K562 (cell line): ENCODE measurements at regions not wholly inside any gene's neighbourhood (a gene's known extent, or its start where the extent isn't known, plus 50 kb on each side); places are given as distances from the start of the nearest gene placed in this dataset.

Experiments
- ATAC-seq: fragments of 200-7000 bp; cut with Tn5 transposase; 3 replicates; pipeline ENCODE4 v1.9.1; 2020; ENCODE audit warnings: moderate library complexity
- BruUV-seq: library from RNA; stranded (reverse); fragments of 400-500 nt; replicated peaks from 2 replicates; lab custom pipeline; 2021; lab: Mats Ljungman, UMichigan
- CTCF ChIA-PET: fragments of 300-600 bp; formaldehyde crosslinking; extraction: SDS; loops from one replicate; lab custom pipeline; 2021; ENCODE audit warnings: low intra/inter-chr PET ratio; lab: Yijun Ruan, JAX
- POLR2A ChIA-PET: fragments of 300-600, 350-650 bp; sonication (Branson Sonifier 250); formaldehyde crosslinking; extraction: SDS; loops from one replicate; lab custom pipeline; 2021; ENCODE audit warnings: antibody characterized with exemption, inconsistent platforms; lab: Yijun Ruan, JAX
- DNase-seq, 4 experiments: peaks; one replicate each; pipeline versions ENCODE4 v3.0.0 to v3.0.0-alpha.2; 2011 to 2018; ENCODE audit warnings: low spot score in 3 of 4, mixed read lengths in 3 of 4; ENCODE audit errors: extremely low read depth in 1 of 4
- FAIRE-seq: peaks from 2 replicates; lab custom pipeline; 2011; peaks lifted over from hg19 to GRCh38; lab: Jason Lieb, UNC
- H2AFZ ChIP-seq: 2 replicates; pipeline ENCODE4 v1.6.0; 2011; ENCODE audit warnings: low read depth, low read length, control low read depth, inconsistent platforms
- H3K27ac ChIP-seq: fragments of 200-600 bp; 3 replicates; pipeline ENCODE4 v1.8.0; 2011; ENCODE audit warnings: low read depth, mild to moderate bottlenecking, control low read depth, inconsistent platforms, low read length, moderate library complexity, mixed read lengths; ENCODE audit errors: extremely low read depth
- H3K27me3 ChIP-seq, 2 experiments: fragments of 300-600 bp in 1 of 2; 2 replicates in 1 of 2; 3 replicates in 1 of 2; pipeline versions ENCODE4 v1.6.0 to v1.8.0; 2011; ENCODE audit warnings: inconsistent platforms in 2 of 2, low read length in 2 of 2, mild to moderate bottlenecking in 1 of 2, mixed read lengths in 1 of 2, moderate library complexity in 1 of 2; ENCODE audit not compliant: control insufficient read depth in 2 of 2, insufficient read depth in 2 of 2
- H3K36me3 ChIP-seq: fragments of 300-600 bp; 3 replicates; pipeline ENCODE4 v1.8.0; 2011; ENCODE audit warnings: mild to moderate bottlenecking, low read length, inconsistent platforms; ENCODE audit not compliant: control insufficient read depth, insufficient read depth
- H3K4me1 ChIP-seq, 2 experiments: fragments of 200-600 bp in 1 of 2; replicated peaks in 1 of 2; 2 replicates in 1 of 2; 3 replicates in 1 of 2; pipeline versions ENCODE4 v1.5.1 to v1.8.0; 2011; ENCODE audit warnings: inconsistent platforms in 2 of 2, low read length in 2 of 2, mild to moderate bottlenecking in 1 of 2, mixed read lengths in 1 of 2, moderate library complexity in 1 of 2; ENCODE audit not compliant: control insufficient read depth in 2 of 2, insufficient read depth in 2 of 2
- H3K4me2 ChIP-seq: 2 replicates; pipeline ENCODE4 v1.6.1; 2011; ENCODE audit warnings: low read length, control low read depth, inconsistent platforms, mixed read lengths; ENCODE audit not compliant: insufficient read depth
- H3K4me3 ChIP-seq: fragments of 200-600 bp; sonication (generic), shearing (Covaris generic); 2 replicates; pipeline ENCODE4 v1.5.1; 2016; ENCODE audit warnings: control low read depth, inconsistent platforms
- H3K79me2 ChIP-seq: fragments of 200-600 bp; 3 replicates; pipeline ENCODE4 v1.8.0; 2011; ENCODE audit warnings: low read length, inconsistent platforms; ENCODE audit not compliant: control insufficient read depth, insufficient read depth
- H3K9ac ChIP-seq, 2 experiments: 2 replicates each; pipeline versions ENCODE4 v1.6.0 to v1.6.1; 2011; ENCODE audit warnings: low read depth in 2 of 2, low read length in 2 of 2, control low read depth in 1 of 2, inconsistent platforms in 1 of 2, mild to moderate bottlenecking in 1 of 2, mixed read lengths in 1 of 2; ENCODE audit not compliant: insufficient read depth in 1 of 2
- H3K9me1 ChIP-seq: one replicate; pipeline ENCODE4 v1.6.0; 2011; ENCODE audit warnings: inconsistent platforms, mild to moderate bottlenecking, low read length, moderate library complexity; ENCODE audit not compliant: control insufficient read depth, insufficient read depth
- H3K9me3 ChIP-seq: replicated peaks from 2 replicates; pipeline ENCODE4 v1.5.1; 2011; ENCODE audit warnings: low read depth, low read length, inconsistent platforms; ENCODE audit not compliant: control insufficient read depth, insufficient read depth
- H4K20me1 ChIP-seq: replicated peaks from 2 replicates; pipeline ENCODE4 v1.6.1; 2011; ENCODE audit warnings: low read length, inconsistent platforms, mixed read lengths; ENCODE audit not compliant: control insufficient read depth, insufficient read depth
- ARHGAP35 ChIP-seq: fragments of 450-650 bp; IDR thresholded peaks from 2 replicates; pipeline ENCODE4 v1.6.1; 2018; ENCODE audit not compliant: partially characterized antibody
- BCL6 ChIP-seq: fragments of 250-450 bp; sonication (Bioruptor Pico); IDR thresholded peaks from 2 replicates; pipeline ENCODE4 v1.4.0; 2020
- CBX8 ChIP-seq: fragments of 200-600 bp; sonication (generic); IDR thresholded peaks from 2 replicates; pipeline ENCODE4 v1.6.1; 2012; ENCODE audit warnings: borderline replicate concordance, mixed run types, low read depth, mild to moderate bottlenecking, moderate library complexity, mixed read lengths, low read length, control low read depth, inconsistent platforms; ENCODE audit not compliant: poor library complexity, severe bottlenecking; ENCODE audit errors: extremely low read depth
- CREB3 ChIP-seq: fragments of 450-650 bp; conservative IDR thresholded peaks from 2 replicates; pipeline ENCODE4 v1.6.1; 2016; ENCODE audit warnings: missing genetic modification characterization, low read depth, mild to moderate bottlenecking, missing compliant biosample characterization, moderate library complexity
- EP300 ChIP-seq: IDR thresholded peaks from 2 replicates; pipeline ENCODE4 v1.6.1; 2012; ENCODE audit warnings: low read length, improper control_type of control experiment
- EP400 ChIP-seq: fragments of 450-650 bp; IDR thresholded peaks from 2 replicates; pipeline ENCODE4 v1.6.1; 2017; ENCODE audit warnings: antibody characterized with exemption, mild to moderate bottlenecking, moderate library complexity
- GABPB1 ChIP-seq: sonication (generic); formaldehyde crosslinking; IDR thresholded peaks from 2 replicates; pipeline ENCODE4 v1.8.0; 2022; ENCODE audit warnings: mild to moderate bottlenecking, missing genetic modification reagents
- PCBP2 ChIP-seq: fragments of 200-400 bp; formaldehyde crosslinking; IDR thresholded peaks from 2 replicates; pipeline ENCODE4 v1.6.1; 2018; ENCODE audit warnings: low read length, low read depth, mild to moderate bottlenecking, moderate library complexity; ENCODE audit not compliant: poor library complexity, severe bottlenecking
- RBM14 ChIP-seq: fragments of 200-400 bp; formaldehyde crosslinking; IDR thresholded peaks from 2 replicates; pipeline ENCODE4 v1.6.1; 2018; ENCODE audit warnings: low read depth, mild to moderate bottlenecking, low read length, moderate library complexity, borderline replicate concordance; ENCODE audit not compliant: insufficient read depth
- RBM34 ChIP-seq: fragments of 200-400 bp; formaldehyde crosslinking; IDR thresholded peaks from 2 replicates; pipeline ENCODE4 v1.6.1; 2018; ENCODE audit warnings: low read length, borderline replicate concordance; ENCODE audit not compliant: insufficient read depth
- SFPQ ChIP-seq: fragments of 200-400 bp; formaldehyde crosslinking; IDR thresholded peaks from 2 replicates; pipeline ENCODE4 v1.6.1; 2017; ENCODE audit warnings: mild to moderate bottlenecking, low read depth, low read length, moderate library complexity
- SOX6 ChIP-seq: fragments of 450-650 bp; IDR thresholded peaks from 2 replicates; pipeline ENCODE4 v1.6.1; 2014; ENCODE audit warnings: mild to moderate bottlenecking
- ZBTB7A ChIP-seq: IDR thresholded peaks from 2 replicates; pipeline ENCODE4 v1.6.1; 2011; ENCODE audit warnings: low read depth, mild to moderate bottlenecking, low read length, moderate library complexity, borderline replicate concordance; ENCODE audit not compliant: control insufficient read depth
- ZC3H8 ChIP-seq: fragments of 450-650 bp; IDR thresholded peaks from 2 replicates; pipeline ENCODE4 v1.6.1; 2017
- ZEB2 ChIP-seq: fragments of 450-650 bp; IDR thresholded peaks from 2 replicates; pipeline ENCODE4 v1.6.1; 2016
- WGBS: fragments of 100-300 bp; shearing (Covaris generic); methylation state at CpG from one replicate; pipeline ENCODE4 v1.1.6; 2016; ENCODE audit warnings: low coverage, mixed read lengths; ENCODE audit not compliant: insufficient coverage; ENCODE audit errors: missing lambda C conversion rate; 5-methylcytosine and 5-hydroxymethylcytosine counted together
- in situ Hi-C: fragments of 300-500 bp; cut with MboI; formaldehyde crosslinking; loops from 4 replicates; pipeline ENCODE4 v1.15.0; 2018; ENCODE audit warnings: inconsistent platforms, mixed read lengths
- intact Hi-C: fragments of 100-400 bp; cut with micrococcal nuclease; formaldehyde crosslinking; loops from 2 replicates; pipeline ENCODE4 v1.14.2; 2022

- H3K27ac ChIP-seq: no peak overlapping the region
- no peaks in the 10 kb centered on the region for H3K36me3 ChIP-seq
- H3K4me3 ChIP-seq: no peak overlapping the region
- H3K4me2 ChIP-seq: no peak overlapping the region
- no peak overlapping the region for H3K9ac ChIP-seq
- BruUV-seq: no TSS peak
- no peaks in the 10 kb centered on the region for H3K79me2 ChIP-seq
- DNase-seq (no peak), FAIRE-seq (no peak), ATAC-seq (no peak)
- no peaks in the 10 kb centered on the region for H3K4me1 ChIP-seq
- WGBS: 3% methylated on average over 5 of the region's 5 CpGs
- in situ Hi-C loops: no loop called here
- H3K9me3 ChIP-seq: no peaks in the 10 kb centered on the region
- H2AFZ ChIP-seq: no peak overlapping the region
- intact Hi-C loops: no loop called here
- no peak for TF ChIP-seq EP300
- TF ChIP-seq ZEB2: no peak
- no peak for TF ChIP-seq ZC3H8
- TF ChIP-seq CREB3 (tag): no peak
- no peak for TF ChIP-seq GABPB1 (CRISPR knock-in tag)
- no peak for TF ChIP-seq RBM14
- no peak for TF ChIP-seq SOX6
- TF ChIP-seq PCBP2: no peak
- TF ChIP-seq ZBTB7A: no peak
- no peak for TF ChIP-seq EP400
- TF ChIP-seq BCL6: no peak
- TF ChIP-seq SFPQ: no peak
- no peak for TF ChIP-seq ARHGAP35
- no peak for TF ChIP-seq RBM34
- TF ChIP-seq CBX8: no peak
- H4K20me1 ChIP-seq: 0 out of 2 replicates have a peak, but pooled peaks cover 4% of the 10 kb centered on the region
- peaks cover 2% of the 10 kb centered on the region for H3K9me1 ChIP-seq
- H3K27me3 ChIP-seq: peaks cover 5 to 15% of the 10 kb centered on the region in 2 experiments; a peak in 4 of 5 replicates
- POLR2A ChIA-PET: no interaction called here
- CTCF ChIA-PET: no interaction called here
These were observed 90.8 kb upstream of the UQCRFS1 start for GRCh38 chr19:29303719-29304090.
